ENCODE measurements at regions not wholly inside any gene's neighbourhood (a gene's known extent, or its start where the extent isn't known, plus 50 kb on each side); places are given as distances from the start of the nearest gene placed in this dataset.

GRCh38 chr10:3867454-3868270, 82.7 kb upstream of the KLF6 start:
- TF ChIP-seq CTCF (conservative IDR thresholded peaks at IDR 0.05; ENCODE audit: low read depth, low read length) (no peak), EZH2 (IDR thresholded peaks at IDR 0.05; ENCODE audit: low read length, unreplicated experiment) (no peak), EZH2phosphoT487 (IDR thresholded peaks at IDR 0.05; ENCODE audit: borderline replicate concordance, low read length) (no peak)

All from PC-3 (cell line).